ENCODE measurements at regions not wholly inside any gene's neighbourhood (a gene's known extent, or its start where the extent isn't known, plus 50 kb on each side); places are given as distances from the start of the nearest gene placed in this dataset.

DNA sequence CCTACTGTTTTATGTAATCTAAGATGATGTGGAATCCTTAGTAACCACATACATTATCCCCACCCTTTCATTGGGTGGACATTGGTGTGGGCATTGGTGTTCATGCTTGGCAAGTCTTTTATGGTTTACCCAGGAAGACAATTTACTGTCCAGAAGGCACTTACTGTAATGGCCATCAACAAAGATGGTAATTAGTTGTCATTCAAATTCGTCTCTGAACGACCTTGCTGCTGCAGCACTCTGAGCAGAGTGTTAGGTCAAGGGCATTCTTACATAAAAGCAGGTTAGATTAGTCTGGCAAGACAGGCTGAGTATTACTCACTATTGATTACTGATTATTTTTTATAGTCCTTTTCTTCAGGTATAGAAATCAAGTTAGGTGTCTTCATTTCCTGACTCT, 447.9 kb downstream of the XIRP2 start:
- DNase-seq (no peak), ATAC-seq (no peak)
- no peaks in the 10 kb centered on the region for H3K9me3 ChIP-seq
- TF ChIP-seq, protein P1, sequence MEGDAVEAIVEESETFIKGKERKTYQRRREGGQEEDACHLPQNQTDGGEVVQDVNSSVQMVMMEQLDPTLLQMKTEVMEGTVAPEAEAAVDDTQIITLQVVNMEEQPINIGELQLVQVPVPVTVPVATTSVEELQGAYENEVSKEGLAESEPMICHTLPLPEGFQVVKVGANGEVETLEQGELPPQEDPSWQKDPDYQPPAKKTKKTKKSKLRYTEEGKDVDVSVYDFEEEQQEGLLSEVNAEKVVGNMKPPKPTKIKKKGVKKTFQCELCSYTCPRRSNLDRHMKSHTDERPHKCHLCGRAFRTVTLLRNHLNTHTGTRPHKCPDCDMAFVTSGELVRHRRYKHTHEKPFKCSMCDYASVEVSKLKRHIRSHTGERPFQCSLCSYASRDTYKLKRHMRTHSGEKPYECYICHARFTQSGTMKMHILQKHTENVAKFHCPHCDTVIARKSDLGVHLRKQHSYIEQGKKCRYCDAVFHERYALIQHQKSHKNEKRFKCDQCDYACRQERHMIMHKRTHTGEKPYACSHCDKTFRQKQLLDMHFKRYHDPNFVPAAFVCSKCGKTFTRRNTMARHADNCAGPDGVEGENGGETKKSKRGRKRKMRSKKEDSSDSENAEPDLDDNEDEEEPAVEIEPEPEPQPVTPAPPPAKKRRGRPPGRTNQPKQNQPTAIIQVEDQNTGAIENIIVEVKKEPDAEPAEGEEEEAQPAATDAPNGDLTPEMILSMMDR (IDR thresholded peaks at IDR 0.05): no peak
- H3K4me1 ChIP-seq: no peaks in the 10 kb centered on the region
- no peaks in the 10 kb centered on the region for H3K36me3 ChIP-seq
- no peaks in the 10 kb centered on the region for H3K27me3 ChIP-seq
- H3K27ac ChIP-seq: no peak overlapping the region
- intact Hi-C loops (cut with DNase I): no loop called here
- no peak overlapping the region for H3K4me3 ChIP-seq

GRCh38 chr2:167335541-167335992, 447.3 kb downstream of the XIRP2 start:
- intact Hi-C loops (cut with DNase I): no loop called here

GRCh38 chr2:167334146-167334742, 446.0 kb downstream of the XIRP2 start:
- H3K4me3 ChIP-seq: no peak overlapping the region
- no peaks in the 10 kb centered on the region for H3K4me1 ChIP-seq
- H3K27me3 ChIP-seq: no peaks in the 10 kb centered on the region
- no peaks in the 10 kb centered on the region for H3K36me3 ChIP-seq
- ATAC-seq (no peak), DNase-seq (no peak)
- H3K27ac ChIP-seq: no peak overlapping the region
- intact Hi-C loops (cut with DNase I): no loop called here
- H3K9me3 ChIP-seq: no peaks in the 10 kb centered on the region
- TF ChIP-seq, protein P1 (IDR thresholded peaks at IDR 0.05): no peak

More at GRCh38 chr2:167335541-167335992, 447.3 kb downstream of the XIRP2 start:
- no peaks in the 10 kb centered on the region for H3K27me3 ChIP-seq
- DNase-seq (no peak), ATAC-seq (no peak)
- no peaks in the 10 kb centered on the region for H3K4me1 ChIP-seq
- H3K4me3 ChIP-seq: no peak overlapping the region
- TF ChIP-seq, protein P1 (IDR thresholded peaks at IDR 0.05): no peak
- H3K9me3 ChIP-seq: no peaks in the 10 kb centered on the region
- no peaks in the 10 kb centered on the region for H3K36me3 ChIP-seq
- no peak overlapping the region for H3K27ac ChIP-seq

DNA sequence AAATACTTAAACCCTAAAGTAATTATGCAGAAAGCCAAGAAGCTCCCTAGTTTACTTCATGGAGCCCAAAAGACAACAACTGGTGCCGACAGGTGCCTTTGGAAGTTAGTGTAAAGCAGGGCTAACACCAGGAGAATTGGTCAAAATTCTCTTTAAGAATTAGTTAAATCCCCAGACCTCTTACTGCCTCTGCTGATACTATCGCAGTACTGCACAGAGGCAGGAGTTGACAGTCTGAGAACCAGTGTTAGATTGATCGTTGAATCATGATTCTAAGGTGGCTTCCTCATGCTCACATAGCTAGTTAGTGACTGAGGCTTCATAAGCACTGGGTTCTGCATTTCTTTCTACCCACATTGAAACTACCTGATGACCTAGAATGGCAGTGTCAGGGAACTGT, 445.0 kb downstream of the XIRP2 start:
- TF ChIP-seq, protein P1 (IDR thresholded peaks at IDR 0.05): no peak
- Histone ChIP-seq H3K4me3 (no peak overlapping the region), H3K4me1 (no peaks in the 10 kb centered on the region), H3K36me3 (no peaks in the 10 kb centered on the region), H3K9me3 (no peaks in the 10 kb centered on the region), H3K27me3 (no peaks in the 10 kb centered on the region), H3K27ac (no peak overlapping the region)
- intact Hi-C loops (cut with DNase I): no loop called here
- DNase-seq: no peak
- ATAC-seq: no peak

GRCh38 chr2:167332358-167332757, 444.1 kb downstream of the XIRP2 start:
- Histone ChIP-seq H3K36me3 (no peaks in the 10 kb centered on the region), H3K27ac (no peak overlapping the region), H3K4me3 (no peak overlapping the region), H3K27me3 (no peaks in the 10 kb centered on the region), H3K9me3 (no peaks in the 10 kb centered on the region), H3K4me1 (no peaks in the 10 kb centered on the region)
- DNase-seq: no peak
- intact Hi-C loops (cut with DNase I): no loop called here
- TF ChIP-seq, protein P1 (IDR thresholded peaks at IDR 0.05): no peak
- no peak for ATAC-seq
